NB4 (cell line): ENCODE measurements at regions not wholly inside any gene's neighbourhood (a gene's known extent, or its start where the extent isn't known, plus 50 kb on each side); places are given as distances from the start of the nearest gene placed in this dataset.

Experiments
- DNase-seq: peaks from one replicate; pipeline ENCODE4 v3.0.0; 2010; ENCODE audit warnings: low read depth
- H3K4me3 ChIP-seq: one replicate; pipeline ENCODE4 v1.5.1; 2011; ENCODE audit warnings: mild to moderate bottlenecking, low read depth, low read length, moderate library complexity
- CTCF ChIP-seq: IDR thresholded peaks from one replicate; pipeline ENCODE4 v1.5.1; 2012; ENCODE audit warnings: low read depth, low read length
- MAX ChIP-seq: IDR thresholded peaks from 2 replicates; pipeline ENCODE4 v1.6.1; 2011; ENCODE audit warnings: low read depth, low read length
- MYC ChIP-seq: IDR thresholded peaks from 2 replicates; pipeline ENCODE4 v1.6.1; 2011; ENCODE audit warnings: low read depth, low read length
- POLR2A ChIP-seq: IDR thresholded peaks from 2 replicates; pipeline ENCODE4 v1.6.1; 2011; ENCODE audit warnings: mild to moderate bottlenecking; ENCODE audit not compliant: insufficient read length; ENCODE audit errors: extremely low read depth

GRCh38 chr1:57603696-57604095 is 179.8 kb upstream of the DAB1 start:
- no peak overlapping the region for H3K4me3 ChIP-seq
- TF ChIP-seq CTCF = no peak
- no peak for TF ChIP-seq MAX
- TF ChIP-seq POLR2A = no peak
- TF ChIP-seq MYC = no peak
- DNase-seq = no peak

GRCh38 chr1:57600424-57600823 is 176.6 kb upstream of the DAB1 start:
- TF ChIP-seq MAX (no peak), MYC (no peak), POLR2A (no peak), CTCF (no peak)
- no peak overlapping the region for H3K4me3 ChIP-seq
- no peak for DNase-seq

GRCh38 chr1:57599236-57599994 is 175.6 kb upstream of the DAB1 start:
- no peak for TF ChIP-seq CTCF
- TF ChIP-seq POLR2A = no peak
- DNase-seq = no peak
- no peak overlapping the region for H3K4me3 ChIP-seq

- no peak overlapping the region for H3K4me3 ChIP-seq
- no peak for DNase-seq
- TF ChIP-seq MYC (no peak), MAX (no peak), CTCF (no peak), POLR2A (no peak)
Observed at GRCh38 chr1:57597036-57597435, 173.2 kb upstream of the DAB1 start.

- DNase-seq = no peak
- TF ChIP-seq CTCF (no peak), MAX (no peak)
- no peak overlapping the region for H3K4me3 ChIP-seq
Observed at GRCh38 chr1:57594002-57594401, 170.1 kb upstream of the DAB1 start.

GRCh38 chr1:57591842-57592241 is 168.0 kb upstream of the DAB1 start:
- no peak for DNase-seq
- H3K4me3 ChIP-seq = no peak overlapping the region
- no peak for TF ChIP-seq MYC
- no peak for TF ChIP-seq POLR2A
- TF ChIP-seq MAX = no peak
- no peak for TF ChIP-seq CTCF
